C4-2B (cell line): ENCODE measurements at regions not wholly inside any gene's neighbourhood (a gene's known extent, or its start where the extent isn't known, plus 50 kb on each side); places are given as distances from the start of the nearest gene placed in this dataset.

Experiments used
- H3K27ac ChIP-seq: fragments of 450-650 bp; 2 replicates; pipeline ENCODE4 v1.5.1; 2017
- ZFX ChIP-seq: fragments of 450-650 bp; IDR thresholded peaks from 2 replicates; pipeline ENCODE4 v1.6.1; 2017
- TF ChIP-seq, protein P1 (sequence below): fragments of 450-650 bp; conservative IDR thresholded peaks from 2 replicates; pipeline ENCODE4 v1.5.1; 2017; ENCODE audit warnings: mild to moderate bottlenecking

GRCh38 chr6:44549516-44549915, 162.0 kb downstream of the CDC5L start:
- H3K27ac ChIP-seq: no peak overlapping the region
- no peak for TF ChIP-seq ZFX

- TF ChIP-seq ZFX: no peak
- TF ChIP-seq, protein P1, sequence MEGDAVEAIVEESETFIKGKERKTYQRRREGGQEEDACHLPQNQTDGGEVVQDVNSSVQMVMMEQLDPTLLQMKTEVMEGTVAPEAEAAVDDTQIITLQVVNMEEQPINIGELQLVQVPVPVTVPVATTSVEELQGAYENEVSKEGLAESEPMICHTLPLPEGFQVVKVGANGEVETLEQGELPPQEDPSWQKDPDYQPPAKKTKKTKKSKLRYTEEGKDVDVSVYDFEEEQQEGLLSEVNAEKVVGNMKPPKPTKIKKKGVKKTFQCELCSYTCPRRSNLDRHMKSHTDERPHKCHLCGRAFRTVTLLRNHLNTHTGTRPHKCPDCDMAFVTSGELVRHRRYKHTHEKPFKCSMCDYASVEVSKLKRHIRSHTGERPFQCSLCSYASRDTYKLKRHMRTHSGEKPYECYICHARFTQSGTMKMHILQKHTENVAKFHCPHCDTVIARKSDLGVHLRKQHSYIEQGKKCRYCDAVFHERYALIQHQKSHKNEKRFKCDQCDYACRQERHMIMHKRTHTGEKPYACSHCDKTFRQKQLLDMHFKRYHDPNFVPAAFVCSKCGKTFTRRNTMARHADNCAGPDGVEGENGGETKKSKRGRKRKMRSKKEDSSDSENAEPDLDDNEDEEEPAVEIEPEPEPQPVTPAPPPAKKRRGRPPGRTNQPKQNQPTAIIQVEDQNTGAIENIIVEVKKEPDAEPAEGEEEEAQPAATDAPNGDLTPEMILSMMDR: no peak
- H3K27ac ChIP-seq: no peak overlapping the region
Observed at GRCh38 chr6:44554194-44554593, 166.7 kb downstream of the CDC5L start.

- no peak overlapping the region for H3K27ac ChIP-seq
- TF ChIP-seq, protein P1: no peak
- no peak for TF ChIP-seq ZFX
Observed at GRCh38 chr6:44554861-44555260, 167.4 kb downstream of the CDC5L start.

GRCh38 chr6:44556046-44556445, 168.5 kb downstream of the CDC5L start:
- no peak for TF ChIP-seq ZFX
- TF ChIP-seq, protein P1: no peak
- H3K27ac ChIP-seq: no peak overlapping the region

- peak overlapping the region; percentile 51 for H3K27ac ChIP-seq
- TF ChIP-seq ZFX: no peak
- TF ChIP-seq, protein P1: no peak
Observed at GRCh38 chr6:44558024-44558831, 170.7 kb downstream of the CDC5L start.

GRCh38 chr6:44558832-44559251, 171.3 kb downstream of the CDC5L start:
- peak overlapping the region; percentile 51 for H3K27ac ChIP-seq
- no peak for TF ChIP-seq ZFX
- TF ChIP-seq, protein P1: no peak

DNA sequence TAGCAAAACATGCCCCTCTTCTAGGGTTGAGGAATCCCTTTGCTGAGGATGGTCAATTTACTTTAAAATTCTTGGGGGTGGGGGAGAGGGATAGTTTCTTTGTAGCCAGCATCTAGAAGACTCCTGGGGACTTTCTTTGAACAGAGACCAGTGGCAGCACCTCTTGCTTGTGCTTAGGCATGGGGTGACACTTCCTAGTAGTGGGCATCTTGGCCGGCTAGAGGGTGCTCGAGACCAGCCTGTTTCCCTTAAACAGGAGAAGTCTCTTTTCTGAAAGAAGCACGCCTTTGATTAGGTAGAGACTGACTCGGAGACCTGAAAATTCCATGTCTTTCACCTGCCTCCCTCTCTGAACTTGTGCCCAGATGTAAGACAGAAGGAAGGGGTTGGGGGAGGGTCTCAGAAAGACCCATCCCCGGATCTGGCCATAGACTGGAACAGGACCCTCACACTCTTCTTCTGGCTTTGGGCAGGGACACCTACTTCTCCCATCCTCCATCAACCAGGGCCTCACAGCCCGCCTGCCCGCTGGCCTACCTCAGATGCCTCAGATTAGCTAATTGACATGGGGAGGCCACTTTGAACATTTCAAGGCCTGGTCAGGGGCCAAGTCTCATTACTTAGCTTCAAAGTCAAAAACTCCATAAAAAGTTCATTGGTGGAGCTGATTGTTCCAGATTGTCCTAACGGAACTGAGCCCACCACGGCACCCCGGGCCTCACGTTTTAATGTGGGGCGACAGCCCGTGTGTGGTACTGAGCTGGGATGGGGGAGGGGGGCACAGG, 172.2 kb downstream of the CDC5L start:
- H3K27ac ChIP-seq: peak overlapping the region; percentile 51; the same call in 1 of the 2 replicates
- no peak for TF ChIP-seq ZFX
- TF ChIP-seq, protein P1: no peak
